ENCODE measurements at regions not wholly inside any gene's neighbourhood (a gene's known extent, or its start where the extent isn't known, plus 50 kb on each side); places are given as distances from the start of the nearest gene placed in this dataset.

DNA sequence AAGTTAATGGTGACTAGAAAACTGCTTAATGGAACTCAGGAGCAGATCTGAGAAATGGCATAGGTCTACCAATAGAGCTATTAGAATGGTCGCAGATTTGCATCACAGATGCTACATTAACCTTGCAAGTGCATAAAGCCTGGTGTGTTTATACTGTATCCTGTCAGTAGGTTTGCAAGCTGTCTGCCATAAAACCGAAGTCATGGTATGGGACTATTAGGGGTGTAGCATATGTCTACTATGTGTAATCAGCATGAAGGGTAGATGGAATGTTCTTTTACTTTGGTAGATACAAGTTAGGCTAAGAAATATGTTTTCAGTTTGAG is 574.2 kb upstream of the ADGRL2 start:
- no peak for ATAC-seq
- Histone ChIP-seq H3K36me3 (no peaks in the 10 kb centered on the region), H3K4me3 (no peak overlapping the region), H3K27ac (no peak overlapping the region), H3K27me3 (no peaks in the 10 kb centered on the region), H3K4me1 (no peaks in the 10 kb centered on the region), H3K9me3 (no peaks in the 10 kb centered on the region)
- intact Hi-C loops (cut with DNase I): no loop called here
- 80% methylated on average over 2 of the region's 2 CpGs for WGBS (ENCODE audit: insufficient coverage, low coverage, low lambda C conversion rate, missing lambda C conversion rate)
- no peak for DNase-seq
- TF ChIP-seq, protein P1, sequence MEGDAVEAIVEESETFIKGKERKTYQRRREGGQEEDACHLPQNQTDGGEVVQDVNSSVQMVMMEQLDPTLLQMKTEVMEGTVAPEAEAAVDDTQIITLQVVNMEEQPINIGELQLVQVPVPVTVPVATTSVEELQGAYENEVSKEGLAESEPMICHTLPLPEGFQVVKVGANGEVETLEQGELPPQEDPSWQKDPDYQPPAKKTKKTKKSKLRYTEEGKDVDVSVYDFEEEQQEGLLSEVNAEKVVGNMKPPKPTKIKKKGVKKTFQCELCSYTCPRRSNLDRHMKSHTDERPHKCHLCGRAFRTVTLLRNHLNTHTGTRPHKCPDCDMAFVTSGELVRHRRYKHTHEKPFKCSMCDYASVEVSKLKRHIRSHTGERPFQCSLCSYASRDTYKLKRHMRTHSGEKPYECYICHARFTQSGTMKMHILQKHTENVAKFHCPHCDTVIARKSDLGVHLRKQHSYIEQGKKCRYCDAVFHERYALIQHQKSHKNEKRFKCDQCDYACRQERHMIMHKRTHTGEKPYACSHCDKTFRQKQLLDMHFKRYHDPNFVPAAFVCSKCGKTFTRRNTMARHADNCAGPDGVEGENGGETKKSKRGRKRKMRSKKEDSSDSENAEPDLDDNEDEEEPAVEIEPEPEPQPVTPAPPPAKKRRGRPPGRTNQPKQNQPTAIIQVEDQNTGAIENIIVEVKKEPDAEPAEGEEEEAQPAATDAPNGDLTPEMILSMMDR (IDR thresholded peaks at IDR 0.05): no peak
- no peak for TF ChIP-seq POLR2A (IDR thresholded peaks at IDR 0.05)

DNA sequence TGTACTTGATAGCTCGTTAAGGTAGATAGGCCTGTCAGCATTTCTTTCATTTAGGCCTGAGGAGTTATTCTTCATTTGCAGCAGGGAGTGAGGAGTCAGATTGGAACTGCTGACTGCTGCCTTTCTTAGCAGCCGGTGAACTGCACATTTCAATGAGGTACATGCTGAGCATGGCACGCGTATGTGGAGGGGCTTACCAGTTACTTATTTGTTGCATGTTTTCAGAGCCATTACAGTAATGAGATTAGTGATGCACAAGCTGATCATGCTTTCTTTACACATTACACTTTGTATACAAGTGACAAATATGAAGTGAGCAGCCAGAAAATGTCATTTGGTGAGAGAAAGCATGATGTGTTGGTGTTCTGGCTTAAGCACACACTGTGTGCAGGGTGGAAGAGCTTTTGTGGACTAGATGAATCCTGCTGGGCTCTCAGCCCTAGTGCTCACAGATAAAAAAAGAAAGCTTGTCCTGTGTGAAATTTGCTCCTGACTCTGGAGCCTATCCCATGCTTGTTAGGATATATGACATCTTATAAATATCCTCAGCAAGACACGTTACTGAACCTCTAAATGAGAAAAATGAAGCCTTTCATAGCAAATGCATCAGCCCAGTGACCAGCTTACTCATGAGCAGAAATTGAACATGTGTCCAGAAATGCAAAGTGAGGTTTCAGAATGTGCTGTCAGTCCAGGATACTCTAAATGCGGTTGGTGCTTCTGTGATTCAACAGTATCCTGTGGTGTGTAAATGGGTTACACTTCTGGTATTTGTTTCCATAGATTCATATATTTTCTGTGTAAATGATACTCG is 574.7 kb upstream of the ADGRL2 start:
- Histone ChIP-seq H3K9me3 (no peaks in the 10 kb centered on the region), H3K36me3 (no peaks in the 10 kb centered on the region), H3K27ac (no peak overlapping the region), H3K4me1 (no peaks in the 10 kb centered on the region), H3K27me3 (no peaks in the 10 kb centered on the region), H3K4me3 (no peak overlapping the region)
- 79% methylated on average over 7 of the region's 7 CpGs for WGBS (ENCODE audit: insufficient coverage, low coverage, low lambda C conversion rate, missing lambda C conversion rate)
- ATAC-seq (no peak), DNase-seq (no peak)
- TF ChIP-seq POLR2A (IDR thresholded peaks at IDR 0.05): no peak
- TF ChIP-seq, protein P1 (IDR thresholded peaks at IDR 0.05): no peak
- intact Hi-C loops (cut with DNase I): no loop called here

DNA sequence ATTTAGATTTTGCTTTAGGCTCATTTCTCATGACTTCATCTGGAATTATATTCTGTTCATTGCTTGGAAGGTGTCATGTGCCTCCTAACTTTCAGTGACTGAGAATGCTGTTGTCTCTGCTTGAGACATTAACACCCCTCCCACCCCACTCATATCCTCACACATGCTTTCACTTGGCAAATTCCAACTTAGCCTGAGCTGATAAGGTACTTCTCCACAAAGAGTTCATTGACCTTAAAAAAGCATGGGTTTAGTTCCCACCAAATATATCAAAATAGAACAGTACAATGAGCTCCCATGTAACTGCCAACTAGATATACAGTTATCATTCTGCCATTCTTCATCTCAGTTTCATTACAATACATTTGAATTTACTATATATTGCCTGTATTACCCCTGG is 576.5 kb upstream of the ADGRL2 start:
- no peak overlapping the region for H3K27ac ChIP-seq
- intact Hi-C loops (cut with DNase I): no loop called here
- no peak for DNase-seq

DNA sequence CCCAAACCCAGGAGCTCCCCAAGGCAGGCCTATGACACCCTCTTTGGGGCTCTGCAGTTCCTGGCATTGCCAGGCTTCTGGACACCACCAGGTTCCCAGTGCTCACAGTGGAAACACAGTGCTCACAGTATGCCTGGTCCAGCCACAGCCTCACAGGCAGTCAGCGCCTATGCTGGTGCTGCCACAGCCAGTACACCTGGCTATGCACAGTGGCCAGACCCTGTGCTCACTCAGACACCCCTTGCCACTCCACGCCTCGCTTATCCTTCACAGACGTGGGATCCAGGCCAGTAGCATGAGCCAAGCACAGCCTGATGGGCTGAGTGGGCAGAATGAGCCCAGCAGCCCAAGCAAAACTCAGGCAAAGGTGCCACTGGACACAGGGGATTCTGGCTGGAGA is 579.2 kb upstream of the ADGRL2 start:
- intact Hi-C loops (cut with DNase I): no loop called here
- TF ChIP-seq, protein P1 (IDR thresholded peaks at IDR 0.05): no peak
- TF ChIP-seq POLR2A (IDR thresholded peaks at IDR 0.05): no peak
- DNase-seq: no peak
- no CpG with 5 or more reads among the region's 4 CpGs for WGBS (ENCODE audit: insufficient coverage, low coverage, low lambda C conversion rate, missing lambda C conversion rate)
- Histone ChIP-seq H3K36me3 (no peaks in the 10 kb centered on the region), H3K27me3 (no peaks in the 10 kb centered on the region), H3K4me1 (no peaks in the 10 kb centered on the region), H3K4me3 (no peak overlapping the region), H3K27ac (no peak overlapping the region), H3K9me3 (no peaks in the 10 kb centered on the region)
- peak in 1 of 4 donors; percentile 32 for ATAC-seq

More for the DNA sequence above, 576.5 kb upstream of the ADGRL2 start:
- Histone ChIP-seq H3K36me3 (no peaks in the 10 kb centered on the region), H3K4me3 (no peak overlapping the region), H3K4me1 (no peaks in the 10 kb centered on the region), H3K27me3 (no peaks in the 10 kb centered on the region), H3K9me3 (no peaks in the 10 kb centered on the region)
- no peak for ATAC-seq
- no peak for TF ChIP-seq POLR2A (IDR thresholded peaks at IDR 0.05)
- TF ChIP-seq, protein P1 (IDR thresholded peaks at IDR 0.05): no peak

Data from right lobe of liver (tissue), 6 donors.